ENCODE measurements at regions not wholly inside any gene's neighbourhood (a gene's known extent, or its start where the extent isn't known, plus 50 kb on each side); places are given as distances from the start of the nearest gene placed in this dataset.
A peak's percentile ranks its signal among the peaks of the same experiment; 100 is the strongest.

DNA sequence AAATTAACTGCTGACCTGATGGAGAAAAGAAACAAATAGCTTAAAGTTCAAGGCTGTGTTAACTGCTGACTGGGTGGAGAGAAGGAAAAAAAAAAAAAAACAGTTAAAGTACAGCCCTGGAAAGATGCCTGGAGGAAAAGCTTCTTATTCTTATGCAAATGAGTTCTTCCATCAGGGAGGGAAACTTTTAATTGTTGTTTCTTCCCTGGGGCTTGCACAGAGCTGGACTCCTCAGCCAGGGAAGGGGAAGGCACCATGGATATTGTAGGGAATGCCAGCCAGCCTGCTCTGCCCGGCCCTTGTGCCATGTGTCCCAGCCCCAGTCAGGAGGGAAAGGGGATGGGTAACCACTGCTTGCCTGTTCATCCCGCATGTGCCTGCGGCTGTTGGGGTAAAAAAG is 833.1 kb upstream of the CRIM1 start:
- H3K27me3 ChIP-seq (ENCODE audit: control insufficient read depth, insufficient read depth, low read length) = no peaks in the 10 kb centered on the region
- DNase-seq (ENCODE audit: low read depth) = no peak
- no peak overlapping the region for H3K4me3 ChIP-seq (ENCODE audit: low read depth, low read length)
- TF ChIP-seq CTCF (IDR thresholded peaks at IDR 0.05; ENCODE audit: insufficient read depth, low read length, severe bottlenecking) = no peak
- H3K36me3 ChIP-seq (ENCODE audit: control insufficient read depth, insufficient read depth, low read length) = no peaks in the 10 kb centered on the region
- FAIRE-seq = no peak

GRCh38 chr2:35510636-35511035 is 844.9 kb upstream of the CRIM1 start:
- Histone ChIP-seq H3K4me3 (ENCODE audit: low read depth, low read length) (no peak overlapping the region), H3K36me3 (ENCODE audit: control insufficient read depth, insufficient read depth, low read length) (no peaks in the 10 kb centered on the region), H3K27me3 (ENCODE audit: control insufficient read depth, insufficient read depth, low read length) (no peaks in the 10 kb centered on the region)
- TF ChIP-seq CTCF (IDR thresholded peaks at IDR 0.05; ENCODE audit: insufficient read depth, low read length, severe bottlenecking) = no peak
- FAIRE-seq (no peak), DNase-seq (ENCODE audit: low read depth) (peak; percentile 56)

DNA sequence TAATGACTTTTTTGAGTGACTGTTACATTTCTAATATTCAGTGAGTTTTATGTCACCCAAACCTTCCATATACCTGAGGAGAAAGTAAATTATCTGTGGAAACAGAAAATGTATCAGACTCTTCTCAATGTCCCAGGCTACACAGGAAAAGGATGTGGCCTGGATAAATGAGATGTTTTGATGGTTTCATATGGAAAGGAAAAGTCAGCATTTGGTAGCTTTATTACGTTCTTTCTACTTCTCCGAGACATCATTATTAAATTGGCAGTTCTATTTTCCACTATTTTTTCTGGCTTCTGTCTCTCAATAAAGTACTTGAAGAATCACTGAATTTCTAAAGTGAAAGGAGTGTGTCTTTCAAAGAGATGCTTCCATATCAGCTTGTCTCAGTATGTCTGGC is 847.0 kb upstream of the CRIM1 start:
- TF ChIP-seq CTCF (IDR thresholded peaks at IDR 0.05; ENCODE audit: insufficient read depth, low read length, severe bottlenecking) = no peak
- FAIRE-seq (no peak), DNase-seq (ENCODE audit: low read depth) (no peak)
- H3K4me3 ChIP-seq (ENCODE audit: low read depth, low read length) = no peak overlapping the region
- H3K27me3 ChIP-seq (ENCODE audit: control insufficient read depth, insufficient read depth, low read length) = no peaks in the 10 kb centered on the region
- no peaks in the 10 kb centered on the region for H3K36me3 ChIP-seq (ENCODE audit: control insufficient read depth, insufficient read depth, low read length)

GRCh38 chr2:35504419-35504818 is 851.2 kb upstream of the CRIM1 start:
- H3K27me3 ChIP-seq (ENCODE audit: control insufficient read depth, insufficient read depth, low read length) = no peaks in the 10 kb centered on the region
- H3K4me3 ChIP-seq (ENCODE audit: low read depth, low read length) = no peak overlapping the region
- DNase-seq (ENCODE audit: low read depth) (no peak), FAIRE-seq (no peak)
- no peak for TF ChIP-seq CTCF (IDR thresholded peaks at IDR 0.05; ENCODE audit: insufficient read depth, low read length, severe bottlenecking)
- no peaks in the 10 kb centered on the region for H3K36me3 ChIP-seq (ENCODE audit: control insufficient read depth, insufficient read depth, low read length)

DNA sequence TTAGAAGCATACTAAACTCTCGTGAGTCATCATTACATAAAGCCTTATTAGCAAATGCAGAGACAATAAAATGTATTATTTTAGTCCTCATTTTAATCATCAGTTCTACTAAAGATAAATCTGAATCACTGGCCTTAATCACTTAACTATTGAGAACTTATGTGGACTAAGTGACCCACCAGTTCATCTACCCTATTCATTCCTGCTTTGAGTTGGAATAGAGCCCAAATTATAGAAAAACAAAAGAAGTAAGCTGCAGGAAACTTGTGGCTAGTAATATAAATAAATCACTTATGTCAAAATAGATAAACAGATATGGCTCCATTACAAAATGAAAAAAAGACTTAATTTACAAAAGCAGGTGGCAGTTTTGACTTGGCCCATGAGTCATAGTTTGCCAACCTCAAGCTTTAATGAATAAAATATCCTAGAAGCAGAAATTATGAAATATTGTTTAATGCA is 851.8 kb upstream of the CRIM1 start:
- no peaks in the 10 kb centered on the region for H3K36me3 ChIP-seq (ENCODE audit: control insufficient read depth, insufficient read depth, low read length)
- DNase-seq (ENCODE audit: low read depth) = peak; percentile 56
- FAIRE-seq = no peak
- no peak for TF ChIP-seq CTCF (IDR thresholded peaks at IDR 0.05; ENCODE audit: insufficient read depth, low read length, severe bottlenecking)
- no peaks in the 10 kb centered on the region for H3K27me3 ChIP-seq (ENCODE audit: control insufficient read depth, insufficient read depth, low read length)
- no peak overlapping the region for H3K4me3 ChIP-seq (ENCODE audit: low read depth, low read length)

GRCh38 chr2:35503311-35503710 is 852.3 kb upstream of the CRIM1 start:
- Histone ChIP-seq H3K4me3 (ENCODE audit: low read depth, low read length) (no peak overlapping the region), H3K36me3 (ENCODE audit: control insufficient read depth, insufficient read depth, low read length) (no peaks in the 10 kb centered on the region), H3K27me3 (ENCODE audit: control insufficient read depth, insufficient read depth, low read length) (no peaks in the 10 kb centered on the region)
- DNase-seq (ENCODE audit: low read depth) (no peak), FAIRE-seq (no peak)
- TF ChIP-seq CTCF (IDR thresholded peaks at IDR 0.05; ENCODE audit: insufficient read depth, low read length, severe bottlenecking) = no peak
